HG02884 (cell line): ENCODE measurements at regions not wholly inside any gene's neighbourhood (a gene's known extent, or its start where the extent isn't known, plus 50 kb on each side); places are given as distances from the start of the nearest gene placed in this dataset.
A peak's percentile ranks its signal among the peaks of the same experiment; 100 is the strongest.

Experiments used
- ATAC-seq: cut with Tn5 transposase; IDR thresholded peaks from one replicate; pipeline ENCODE4 v1.9.1; 2021; ENCODE audit warnings: mild to moderate bottlenecking, moderate library complexity; ENCODE audit not compliant: unreplicated experiment

DNA sequence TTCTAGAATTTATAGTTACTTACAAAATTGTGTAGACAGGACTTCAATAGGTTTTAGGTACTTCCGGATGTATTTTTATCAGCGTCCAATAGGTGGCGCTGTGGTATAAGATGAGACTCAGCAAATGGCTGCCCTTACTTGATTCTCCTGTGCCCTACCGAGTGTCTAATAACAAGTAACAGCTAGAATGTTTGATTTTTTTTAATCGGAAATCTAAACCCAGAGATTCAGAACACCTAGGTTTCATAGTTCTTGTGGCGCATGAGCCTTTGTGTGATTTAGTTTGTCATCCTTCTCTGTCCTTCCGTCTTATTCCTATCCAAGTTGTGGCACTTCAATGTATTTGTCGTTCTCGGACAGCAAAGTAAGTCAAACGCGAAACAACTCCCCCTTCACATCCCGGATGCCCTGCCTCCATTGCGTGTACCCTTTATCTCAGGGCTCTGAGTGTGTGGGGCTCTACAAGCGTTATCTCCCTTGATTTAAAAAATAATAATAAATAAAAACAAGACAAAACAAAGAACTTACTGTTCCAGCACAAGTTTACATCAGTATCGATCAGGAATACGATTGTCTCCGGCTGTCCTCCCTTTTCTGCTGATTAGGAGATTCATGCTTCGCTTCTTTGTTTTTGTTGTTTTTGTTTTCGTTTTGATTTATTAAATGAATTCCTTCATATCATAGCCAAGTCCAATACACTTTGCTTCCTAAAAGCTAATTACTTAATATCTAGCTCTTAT is 50.7 kb upstream of the SLC30A5 start:
- peak; percentile 92 for ATAC-seq

DNA sequence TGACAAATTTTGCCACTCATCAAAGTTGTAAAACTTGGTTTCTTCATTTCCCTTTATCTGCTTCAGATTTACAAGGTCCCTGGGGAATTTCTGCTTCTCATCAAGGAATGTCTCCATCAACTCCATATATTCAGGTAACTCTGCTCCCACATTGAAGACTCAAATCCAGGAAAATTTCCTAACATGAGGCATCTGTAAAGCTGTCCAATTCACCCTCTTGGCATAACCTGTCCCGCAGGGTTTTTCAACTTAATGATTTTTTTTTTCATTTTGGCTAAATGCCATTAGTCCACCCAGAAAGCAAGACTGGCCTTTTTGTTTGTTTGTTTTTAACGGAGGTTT is 50.2 kb upstream of the SLC30A5 start:
- no peak for ATAC-seq
